ENCODE measurements at regions not wholly inside any gene's neighbourhood (a gene's known extent, or its start where the extent isn't known, plus 50 kb on each side); places are given as distances from the start of the nearest gene placed in this dataset.

- TF ChIP-seq, protein P1, sequence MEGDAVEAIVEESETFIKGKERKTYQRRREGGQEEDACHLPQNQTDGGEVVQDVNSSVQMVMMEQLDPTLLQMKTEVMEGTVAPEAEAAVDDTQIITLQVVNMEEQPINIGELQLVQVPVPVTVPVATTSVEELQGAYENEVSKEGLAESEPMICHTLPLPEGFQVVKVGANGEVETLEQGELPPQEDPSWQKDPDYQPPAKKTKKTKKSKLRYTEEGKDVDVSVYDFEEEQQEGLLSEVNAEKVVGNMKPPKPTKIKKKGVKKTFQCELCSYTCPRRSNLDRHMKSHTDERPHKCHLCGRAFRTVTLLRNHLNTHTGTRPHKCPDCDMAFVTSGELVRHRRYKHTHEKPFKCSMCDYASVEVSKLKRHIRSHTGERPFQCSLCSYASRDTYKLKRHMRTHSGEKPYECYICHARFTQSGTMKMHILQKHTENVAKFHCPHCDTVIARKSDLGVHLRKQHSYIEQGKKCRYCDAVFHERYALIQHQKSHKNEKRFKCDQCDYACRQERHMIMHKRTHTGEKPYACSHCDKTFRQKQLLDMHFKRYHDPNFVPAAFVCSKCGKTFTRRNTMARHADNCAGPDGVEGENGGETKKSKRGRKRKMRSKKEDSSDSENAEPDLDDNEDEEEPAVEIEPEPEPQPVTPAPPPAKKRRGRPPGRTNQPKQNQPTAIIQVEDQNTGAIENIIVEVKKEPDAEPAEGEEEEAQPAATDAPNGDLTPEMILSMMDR (IDR thresholded peaks at IDR 0.05; ENCODE audit: unreplicated experiment), result no peak
- DNase-seq, result no peak
- H3K36me3 Mint-ChIP-seq (ENCODE audit: insufficient read depth, unreplicated experiment), result no peaks in the 10 kb centered on the region
- H3K9me3 Mint-ChIP-seq (ENCODE audit: low read depth, unreplicated experiment), result peaks cover 2% of the 10 kb centered on the region
- intact Hi-C loops (cut with micrococcal nuclease; ENCODE audit: unreplicated experiment), result no loop called here
- BruUV-seq (replicated peaks), result no TSS peak
- H3K27me3 Mint-ChIP-seq (ENCODE audit: unreplicated experiment), result no peaks in the 10 kb centered on the region
- no peak overlapping the region for H3K27ac Mint-ChIP-seq (ENCODE audit: unreplicated experiment)
- H3K4me1 Mint-ChIP-seq (ENCODE audit: low read depth, unreplicated experiment), result no peaks in the 10 kb centered on the region
- CTCF ChIA-PET, result no interaction called here
- no peak overlapping the region for H3K4me3 Mint-ChIP-seq (ENCODE audit: low read depth, unreplicated experiment)
Observed at GRCh38 chr1:55839221-55839620, 624.1 kb upstream of the USP24 start.

DNA sequence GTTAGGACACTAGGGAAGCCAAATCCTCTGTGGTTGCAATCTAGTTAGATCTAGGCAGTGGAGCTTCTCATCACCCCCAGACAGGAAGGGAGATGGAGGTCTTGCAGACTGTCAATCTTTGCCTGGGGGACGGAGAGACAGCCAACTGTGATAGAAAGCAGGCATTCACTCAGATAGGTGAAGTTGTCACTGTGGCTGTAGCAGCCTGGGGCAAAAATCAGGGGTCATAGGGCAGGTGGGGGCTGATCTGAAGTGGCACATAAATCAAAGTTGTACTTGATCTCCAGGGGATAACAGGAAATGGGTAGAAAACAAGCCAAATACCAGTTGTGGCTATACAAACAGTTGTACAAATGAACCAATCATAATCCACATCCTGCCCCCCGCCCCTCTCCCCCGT, 620.9 kb upstream of the USP24 start:
- TF ChIP-seq, protein P1 (IDR thresholded peaks at IDR 0.05; ENCODE audit: unreplicated experiment), result no peak
- DNase-seq, result no peak
- no TSS peak for BruUV-seq (replicated peaks)
- Mint-ChIP-seq H3K27me3 (ENCODE audit: unreplicated experiment) (no peaks in the 10 kb centered on the region), H3K9me3 (ENCODE audit: low read depth, unreplicated experiment) (peaks cover 2% of the 10 kb centered on the region), H3K4me3 (ENCODE audit: low read depth, unreplicated experiment) (no peak overlapping the region), H3K36me3 (ENCODE audit: insufficient read depth, unreplicated experiment) (no peaks in the 10 kb centered on the region), H3K27ac (ENCODE audit: unreplicated experiment) (no peak overlapping the region), H3K4me1 (ENCODE audit: low read depth, unreplicated experiment) (no peaks in the 10 kb centered on the region)
- intact Hi-C loops (cut with micrococcal nuclease; ENCODE audit: unreplicated experiment), result no loop called here
- CTCF ChIA-PET, result interaction anchor here (0.6 to 0.7 kb wide), 2 partner anchors 41 to 785 kb away, joined by 3 to 9 read pairs; no protein-coding TSS in a partner anchor

DNA sequence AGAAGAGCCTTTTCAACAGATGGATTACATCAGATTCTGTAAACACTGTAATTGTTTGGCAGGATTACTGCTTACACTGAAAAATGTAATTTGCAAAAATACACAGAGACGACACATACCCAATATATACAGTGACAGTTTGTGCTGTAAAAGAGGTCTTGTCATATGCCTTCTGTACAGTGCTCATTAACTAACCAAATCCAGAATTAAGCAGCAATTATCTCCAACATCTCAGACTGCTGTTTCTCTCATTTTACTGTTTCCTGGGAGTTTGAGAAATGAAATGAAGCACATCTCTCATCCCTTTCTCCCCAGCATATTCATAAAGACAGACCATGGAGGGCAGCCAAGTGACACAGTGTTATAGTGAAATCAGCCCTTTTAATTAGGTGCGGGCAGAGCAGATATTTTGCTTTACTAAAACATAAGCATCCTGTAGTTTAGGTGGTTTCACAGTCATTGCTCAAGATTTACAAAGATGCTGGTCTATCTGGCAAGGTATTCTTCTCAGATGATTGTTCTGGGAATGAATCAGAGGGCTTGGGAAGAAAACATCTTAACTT, 618.4 kb upstream of the USP24 start:
- Mint-ChIP-seq H3K9me3 (ENCODE audit: low read depth, unreplicated experiment) (peaks cover 6% of the 10 kb centered on the region), H3K27me3 (ENCODE audit: unreplicated experiment) (no peaks in the 10 kb centered on the region), H3K27ac (ENCODE audit: unreplicated experiment) (no peak overlapping the region), H3K4me1 (ENCODE audit: low read depth, unreplicated experiment) (no peaks in the 10 kb centered on the region), H3K36me3 (ENCODE audit: insufficient read depth, unreplicated experiment) (no peaks in the 10 kb centered on the region), H3K4me3 (ENCODE audit: low read depth, unreplicated experiment) (no peak overlapping the region)
- DNase-seq, result no peak
- CTCF ChIA-PET, result no interaction called here
- no TSS peak for BruUV-seq (replicated peaks)
- intact Hi-C loops (cut with micrococcal nuclease; ENCODE audit: unreplicated experiment), result no loop called here
- TF ChIP-seq, protein P1 (IDR thresholded peaks at IDR 0.05; ENCODE audit: unreplicated experiment), result no peak

DNA sequence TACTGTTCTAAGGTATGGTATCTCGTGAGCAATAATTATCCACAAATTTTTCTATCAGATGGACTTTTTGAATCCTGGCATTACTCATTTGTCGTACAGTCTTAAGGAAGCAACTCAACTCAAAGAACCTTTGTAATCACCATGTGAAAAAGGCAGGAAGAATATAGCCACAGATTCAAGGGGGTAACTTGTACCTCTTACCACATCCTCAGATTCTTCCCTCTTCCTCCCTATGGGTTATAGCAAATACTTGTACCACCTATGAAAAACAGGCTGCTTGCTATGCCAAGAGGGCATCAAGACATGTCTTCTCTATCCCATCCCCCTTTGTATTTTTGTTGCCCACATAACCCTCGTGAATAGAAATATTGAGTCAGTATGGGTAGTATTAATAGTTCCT, 616.6 kb upstream of the USP24 start:
- Mint-ChIP-seq H3K36me3 (ENCODE audit: insufficient read depth, unreplicated experiment) (no peaks in the 10 kb centered on the region), H3K4me1 (ENCODE audit: low read depth, unreplicated experiment) (no peaks in the 10 kb centered on the region), H3K9me3 (ENCODE audit: low read depth, unreplicated experiment) (peaks cover 3% of the 10 kb centered on the region), H3K4me3 (ENCODE audit: low read depth, unreplicated experiment) (no peak overlapping the region), H3K27me3 (ENCODE audit: unreplicated experiment) (no peaks in the 10 kb centered on the region), H3K27ac (ENCODE audit: unreplicated experiment) (no peak overlapping the region)
- no peak for DNase-seq
- CTCF ChIA-PET, result no interaction called here
- BruUV-seq (replicated peaks), result no TSS peak
- intact Hi-C loops (cut with micrococcal nuclease; ENCODE audit: unreplicated experiment), result no loop called here
- TF ChIP-seq, protein P1 (IDR thresholded peaks at IDR 0.05; ENCODE audit: unreplicated experiment), result no peak

Data from Calu3 (cell line).